ENCODE measurements at regions not wholly inside any gene's neighbourhood (a gene's known extent, or its start where the extent isn't known, plus 50 kb on each side); places are given as distances from the start of the nearest gene placed in this dataset.

GRCh38 chr11:122062763-122063162 lies 53.3 kb downstream of the BLID start:
- no peak for DNase-seq

GRCh38 chr11:122059565-122059964 lies 56.5 kb downstream of the BLID start:
- no peak for DNase-seq

GRCh38 chr11:122050021-122050690 lies 65.9 kb downstream of the BLID start:
- DNase-seq: no peak

GRCh38 chr11:122048401-122048800 lies 67.6 kb downstream of the BLID start:
- DNase-seq: no peak

- no peak for DNase-seq
Measured at GRCh38 chr11:122046846-122047245, 69.2 kb downstream of the BLID start.

- DNase-seq: no peak
Measured at GRCh38 chr11:122046438-122046837, 69.6 kb downstream of the BLID start.

GRCh38 chr11:122045181-122045586 lies 70.8 kb downstream of the BLID start:
- DNase-seq: no peak

- no peak for DNase-seq
Measured at GRCh38 chr11:122044086-122044485, 71.9 kb downstream of the BLID start.

GRCh38 chr11:122042981-122043380 lies 73.0 kb downstream of the BLID start:
- DNase-seq: no peak

- no peak for DNase-seq
Measured at GRCh38 chr11:122040464-122040863, 75.6 kb downstream of the BLID start.

GRCh38 chr11:122038543-122038942 lies 77.5 kb downstream of the BLID start:
- DNase-seq: no peak

- DNase-seq: no peak
Measured at GRCh38 chr11:122037911-122038310, 78.1 kb downstream of the BLID start.

GRCh38 chr11:122036493-122036892 lies 79.5 kb downstream of the BLID start:
- no peak for DNase-seq

- no peak for DNase-seq
Measured at GRCh38 chr11:122036018-122036417, 80.0 kb downstream of the BLID start.

- no peak for DNase-seq
Measured at GRCh38 chr11:122033631-122034030, 82.4 kb downstream of the BLID start.

- no peak for DNase-seq
Measured at GRCh38 chr11:122033193-122033592, 82.8 kb downstream of the BLID start.

GRCh38 chr11:122032317-122032716 lies 83.7 kb downstream of the BLID start:
- no peak for DNase-seq

GRCh38 chr11:122031813-122032212 lies 84.2 kb downstream of the BLID start:
- DNase-seq: no peak

- no peak for DNase-seq
Measured at GRCh38 chr11:122030286-122030685, 85.7 kb downstream of the BLID start.

GRCh38 chr11:122028545-122028944 lies 87.5 kb downstream of the BLID start:
- DNase-seq: no peak

- DNase-seq: no peak
Measured at GRCh38 chr11:122028036-122028435, 88.0 kb downstream of the BLID start.

- no peak for DNase-seq
Measured at GRCh38 chr11:122025757-122026156, 90.3 kb downstream of the BLID start.

- DNase-seq: no peak
Measured at GRCh38 chr11:122024278-122024677, 91.7 kb downstream of the BLID start.

- DNase-seq: no peak
Measured at GRCh38 chr11:122023614-122024250, 92.3 kb downstream of the BLID start.

- no peak for DNase-seq
Measured at GRCh38 chr11:122022646-122023045, 93.4 kb downstream of the BLID start.
